ENCODE measurements at regions not wholly inside any gene's neighbourhood (a gene's known extent, or its start where the extent isn't known, plus 50 kb on each side); places are given as distances from the start of the nearest gene placed in this dataset.

GRCh38 chr20:17787816-17788215 is 88.0 kb downstream of the BANF2 start:
- H3K9ac ChIP-seq (ENCODE audit: low read length), result no peak overlapping the region
- H3K79me2 ChIP-seq (replicated peaks; ENCODE audit: insufficient read depth, low read length), result no peaks in the 10 kb centered on the region
- no peaks in the 10 kb centered on the region for H3K9me3 ChIP-seq (ENCODE audit: low read length)
- H3K4me2 ChIP-seq (ENCODE audit: low read length), result no peak overlapping the region
- no peaks in the 10 kb centered on the region for H3K9me2 ChIP-seq (ENCODE audit: insufficient read depth, low read length)
- no peak overlapping the region for H3K4me3 ChIP-seq (ENCODE audit: low read length)
- no peak overlapping the region for H2AFZ ChIP-seq (ENCODE audit: low read depth, low read length)
- no peaks in the 10 kb centered on the region for H4K20me1 ChIP-seq (ENCODE audit: insufficient read depth)
- H3F3A ChIP-seq (ENCODE audit: insufficient read depth, low read length, poor library complexity, severe bottlenecking), result no peaks in the 10 kb centered on the region
- no peaks in the 10 kb centered on the region for H3K36me3 ChIP-seq (ENCODE audit: insufficient read depth, low read length)
- no peak overlapping the region for H3K27ac ChIP-seq (ENCODE audit: low read length)
- H3K27me3 ChIP-seq (ENCODE audit: insufficient read depth, low read depth, low read length), result no peaks in the 10 kb centered on the region
- TF ChIP-seq EZH2 (IDR thresholded peaks at IDR 0.05; ENCODE audit: borderline replicate concordance, insufficient read depth, low read length, poor library complexity, severe bottlenecking), result no peak
- TF ChIP-seq MXI1 (conservative IDR thresholded peaks at IDR 0.05; ENCODE audit: poor library complexity, severe bottlenecking), result no peak
- TF ChIP-seq RAD21 (conservative IDR thresholded peaks at IDR 0.05), result no peak
- no peak for TF ChIP-seq CTCF (IDR thresholded peaks at IDR 0.05; ENCODE audit: poor library complexity, severe bottlenecking)
- TF ChIP-seq REST (IDR thresholded peaks at IDR 0.05; ENCODE audit: borderline replicate concordance), result no peak
- TF ChIP-seq POLR2AphosphoS5 (IDR thresholded peaks at IDR 0.05), result no peak
- TF ChIP-seq SMC3 (conservative IDR thresholded peaks at IDR 0.05; ENCODE audit: poor library complexity), result no peak
- TF ChIP-seq EP300 (conservative IDR thresholded peaks at IDR 0.05; ENCODE audit: poor library complexity, severe bottlenecking), result no peak
- no peak for TF ChIP-seq TAF1 (IDR thresholded peaks at IDR 0.05; ENCODE audit: low read depth)

GRCh38 chr20:17786221-17786718 is 86.5 kb downstream of the BANF2 start:
- H4K20me1 ChIP-seq (ENCODE audit: insufficient read depth), result no peaks in the 10 kb centered on the region
- no peaks in the 10 kb centered on the region for H3F3A ChIP-seq (ENCODE audit: insufficient read depth, low read length, poor library complexity, severe bottlenecking)
- H2AFZ ChIP-seq (ENCODE audit: low read depth, low read length), result no peak overlapping the region
- H3K9me3 ChIP-seq (ENCODE audit: low read length), result no peaks in the 10 kb centered on the region
- no peak overlapping the region for H3K27ac ChIP-seq (ENCODE audit: low read length)
- no peaks in the 10 kb centered on the region for H3K79me2 ChIP-seq (replicated peaks; ENCODE audit: insufficient read depth, low read length)
- H3K4me3 ChIP-seq (ENCODE audit: low read length), result no peak overlapping the region
- H3K4me2 ChIP-seq (ENCODE audit: low read length), result no peak overlapping the region
- no peaks in the 10 kb centered on the region for H3K36me3 ChIP-seq (ENCODE audit: insufficient read depth, low read length)
- H3K9ac ChIP-seq (ENCODE audit: low read length), result no peak overlapping the region
- no peak for TF ChIP-seq SMC3 (conservative IDR thresholded peaks at IDR 0.05; ENCODE audit: poor library complexity)
- TF ChIP-seq REST (IDR thresholded peaks at IDR 0.05; ENCODE audit: borderline replicate concordance), result no peak
- no peak for TF ChIP-seq EZH2 (IDR thresholded peaks at IDR 0.05; ENCODE audit: borderline replicate concordance, insufficient read depth, low read length, poor library complexity, severe bottlenecking)
- no peak for TF ChIP-seq EP300 (conservative IDR thresholded peaks at IDR 0.05; ENCODE audit: poor library complexity, severe bottlenecking)
- no peak for TF ChIP-seq POLR2AphosphoS5 (IDR thresholded peaks at IDR 0.05)
- no peak for TF ChIP-seq CTCF (IDR thresholded peaks at IDR 0.05; ENCODE audit: poor library complexity, severe bottlenecking)
- TF ChIP-seq MXI1 (conservative IDR thresholded peaks at IDR 0.05; ENCODE audit: poor library complexity, severe bottlenecking), result no peak
- TF ChIP-seq TAF1 (IDR thresholded peaks at IDR 0.05; ENCODE audit: low read depth), result no peak
- no peak for TF ChIP-seq RAD21 (conservative IDR thresholded peaks at IDR 0.05)
- no peaks in the 10 kb centered on the region for H3K27me3 ChIP-seq (ENCODE audit: insufficient read depth, low read depth, low read length)
- H3K9me2 ChIP-seq (ENCODE audit: insufficient read depth, low read length), result no peaks in the 10 kb centered on the region

Data from neural cell (in vitro differentiated cells).